Activated naive CD4-positive, alpha-beta T cell treated with anti-CD3 and anti-CD28 coated beads, Interleukin-2, amount 50 U/mL, for 72 hours (primary cell): ENCODE measurements at regions not wholly inside any gene's neighbourhood (a gene's known extent, or its start where the extent isn't known, plus 50 kb on each side); places are given as distances from the start of the nearest gene placed in this dataset.
"Not testable (repeated sequence)": the region's sequence is repeated elsewhere in the genome, so short reads cannot be mapped to it uniquely, and the experiment has no call there.

ENCODE experiments used
- ATAC-seq, 2 donors: fragments of 150-1000 bp; cut with Tn5 transposase; 2 replicates each; pipeline ENCODE4 v1.10.0; 2021; ENCODE audit warnings: mild to moderate bottlenecking in 2 of 2, moderate library complexity in 2 of 2
- DNase-seq, 2 donors: peaks; one replicate each; pipeline ENCODE4 v3.0.0; 2021 to 2022; ENCODE audit warnings: low spot score in 2 of 2
- H3K27ac Mint-ChIP-seq, 2 donors: one replicate each; pipeline ENCODE4 v1.8.0; 2022; ENCODE audit warnings: mild to moderate bottlenecking in 2 of 2, mixed read lengths in 2 of 2
- H3K36me3 Mint-ChIP-seq, 2 donors: one replicate each; pipeline ENCODE4 v1.8.0; 2022; ENCODE audit warnings: mixed read lengths in 2 of 2
- H3K9me3 Mint-ChIP-seq, 2 donors: one replicate each; pipeline ENCODE4 v1.8.0; 2022; ENCODE audit warnings: mixed read lengths in 2 of 2

- H3K9me3 Mint-ChIP-seq, DNase-seq, ATAC-seq, H3K27ac Mint-ChIP-seq, H3K36me3 Mint-ChIP-seq: not testable (repeated sequence)
These were observed 76.9 kb upstream of the HNRNPA1L2 start for GRCh38 chr13:52565324-52565723.

DNA sequence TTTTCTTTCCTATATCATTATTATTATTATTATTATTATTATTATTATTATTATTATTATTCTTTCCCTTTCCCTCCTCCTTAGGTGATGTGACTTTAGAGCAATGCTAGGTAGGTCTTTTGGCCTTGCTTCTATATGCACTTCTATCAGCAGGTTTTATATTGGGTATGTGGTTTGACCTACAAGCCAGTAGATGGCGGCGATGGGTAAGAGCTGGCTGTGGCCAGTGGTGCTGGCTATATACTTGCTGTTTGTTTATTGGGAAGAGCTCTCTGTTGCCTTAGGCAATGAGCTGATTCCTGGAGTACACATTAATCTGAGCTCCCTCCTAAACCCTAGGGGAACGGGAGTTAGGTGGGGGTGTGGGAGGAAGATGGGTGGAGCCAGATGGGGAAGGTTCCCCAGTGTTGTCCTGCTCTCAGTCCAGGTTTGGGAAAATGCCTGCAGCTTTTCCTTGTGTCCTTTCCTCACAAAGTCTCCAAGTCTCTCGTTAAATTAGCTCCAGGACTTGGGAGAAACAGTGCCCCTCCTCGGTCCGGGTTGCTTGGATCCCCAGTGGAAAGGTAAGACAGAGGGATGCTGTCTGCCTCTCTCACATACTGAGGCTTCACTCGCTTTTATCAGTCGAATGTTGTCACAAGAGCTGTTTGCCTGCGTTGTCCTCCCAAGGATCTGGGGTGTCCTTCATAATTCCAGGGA is 72.2 kb upstream of the HNRNPA1L2 start:
- not testable (repeated sequence) for H3K9me3 Mint-ChIP-seq

DNA sequence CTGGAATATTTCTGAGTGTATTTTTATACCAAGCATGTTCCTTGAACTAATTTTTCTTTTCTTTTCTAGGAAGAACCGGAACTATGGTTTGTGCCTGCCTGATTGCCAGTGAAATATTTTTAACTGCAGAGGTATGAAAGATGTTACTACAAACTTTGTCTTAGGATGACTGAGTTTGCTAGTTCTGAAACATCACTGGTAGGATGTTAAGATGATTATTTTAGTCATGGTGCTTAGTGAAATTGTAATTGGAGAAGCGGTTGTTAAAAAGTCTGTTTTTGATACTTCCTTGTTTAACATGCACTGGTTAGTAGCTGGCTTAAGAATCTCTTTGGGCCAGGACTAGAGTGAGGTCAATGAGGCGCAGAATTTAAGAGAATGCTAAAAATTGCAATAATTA is 71.1 kb upstream of the HNRNPA1L2 start:
- H3K9me3 Mint-ChIP-seq, H3K36me3 Mint-ChIP-seq, ATAC-seq, H3K27ac Mint-ChIP-seq, DNase-seq: not testable (repeated sequence)

More for the DNA sequence above, 72.2 kb upstream of the HNRNPA1L2 start:
- DNase-seq = peak in 1 of 2 donors; percentile 5
- not testable (repeated sequence) for H3K27ac Mint-ChIP-seq, H3K36me3 Mint-ChIP-seq
- ATAC-seq = peak; percentile 66 to 79

DNA sequence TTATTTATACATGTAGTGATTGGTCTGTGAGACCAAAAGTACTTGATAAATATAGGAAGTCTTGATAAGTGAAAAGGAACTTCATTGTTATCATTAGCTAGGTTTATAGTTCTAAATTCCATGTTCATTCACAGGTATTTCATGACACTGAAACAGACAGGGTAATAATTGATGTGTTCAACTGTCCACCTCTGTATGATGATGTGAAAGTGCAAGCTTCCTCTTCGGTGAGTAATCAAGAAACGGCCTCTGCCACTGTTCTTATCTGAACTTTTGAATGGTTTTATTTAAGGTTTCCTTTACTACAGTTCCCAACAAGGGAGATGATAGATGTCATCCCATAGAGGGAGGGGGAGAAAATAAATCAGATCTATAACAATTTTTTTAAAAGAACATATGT is 59.3 kb upstream of the HNRNPA1L2 start:
- not testable (repeated sequence) for DNase-seq, ATAC-seq, H3K9me3 Mint-ChIP-seq, H3K27ac Mint-ChIP-seq, H3K36me3 Mint-ChIP-seq
